ENCODE measurements at regions not wholly inside any gene's neighbourhood (a gene's known extent, or its start where the extent isn't known, plus 50 kb on each side); places are given as distances from the start of the nearest gene placed in this dataset.

DNA sequence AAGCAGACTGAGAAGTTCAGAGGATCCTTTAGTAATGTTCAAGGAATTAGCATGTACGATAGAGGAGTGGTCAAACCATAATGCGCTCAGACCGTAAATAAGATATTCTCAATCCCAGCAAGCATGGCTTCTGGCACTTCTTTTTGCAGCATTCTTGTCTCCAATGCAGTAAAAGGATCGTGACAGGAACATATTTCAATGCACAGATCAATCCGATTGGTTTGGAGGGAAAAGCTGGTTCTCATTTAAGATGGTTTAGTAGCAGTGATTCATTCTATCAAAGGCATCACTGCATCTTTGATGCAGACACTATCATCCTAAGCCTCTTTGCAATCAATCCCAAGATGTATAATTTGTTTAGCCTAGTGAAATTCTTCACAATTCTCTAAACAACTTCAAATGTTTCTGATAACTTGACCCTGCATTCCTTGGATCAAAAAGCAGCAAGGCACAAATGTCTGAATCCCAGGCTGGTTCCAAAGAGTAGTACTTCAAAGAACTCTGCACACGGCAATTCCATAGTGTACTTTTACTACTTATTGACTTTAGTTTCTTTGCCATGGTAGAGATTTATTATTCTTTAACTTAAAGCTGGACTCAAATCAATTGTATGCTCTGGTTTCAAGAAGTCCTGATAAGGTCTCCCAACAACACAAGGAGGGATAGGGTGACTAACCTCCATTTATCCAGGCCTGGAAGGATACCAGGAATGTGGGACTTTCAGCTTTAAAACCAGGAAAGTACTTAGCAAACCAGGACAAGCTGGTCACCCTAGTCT, 96.8 kb upstream of the MDM1 start:
- POLR2A ChIA-PET, result no interaction called here
- H3K9me3 ChIP-seq (ENCODE audit: control insufficient read depth, insufficient read depth, low read depth, low read length), result no peaks in the 10 kb centered on the region
- H3K36me3 ChIP-seq (ENCODE audit: control insufficient read depth in 2 of 2, insufficient read depth in 1 of 2, low read length in 2 of 2), result no peaks in the 10 kb centered on the region
- CTCF ChIA-PET, result no interaction called here
- no peak overlapping the region for H3K27ac ChIP-seq (ENCODE audit: extremely low read depth, low read depth, low read length)
- no peaks in the 10 kb centered on the region for H3K4me1 ChIP-seq (ENCODE audit: control insufficient read depth, insufficient read depth, low read length)
- no peak overlapping the region for H3K4me3 ChIP-seq (ENCODE audit: low read depth, low read length)
- TF ChIP-seq ZBTB21 (tag by site-specific recombination; IDR thresholded peaks at IDR 0.05) (no peak), ZNF660 (tag by site-specific recombination; IDR thresholded peaks at IDR 0.05) (no peak), ZSCAN23 (tag by site-specific recombination; IDR thresholded peaks at IDR 0.05) (no peak), ZNF132 (tag by site-specific recombination; IDR thresholded peaks at IDR 0.05; ENCODE audit: borderline replicate concordance) (no peak), ZBTB20 (tag by site-specific recombination; IDR thresholded peaks at IDR 0.05) (no peak), ZNF37A (tag by site-specific recombination; IDR thresholded peaks at IDR 0.05) (no peak), ZNF830 (tag by site-specific recombination; IDR thresholded peaks at IDR 0.05; ENCODE audit: low read depth) (no peak), ZFHX2 (tag by site-specific recombination; conservative IDR thresholded peaks at IDR 0.05) (no peak), ZNF514 (tag by site-specific recombination; IDR thresholded peaks at IDR 0.05) (no peak), ZNF571 (tag by site-specific recombination; IDR thresholded peaks at IDR 0.05) (no peak), ZNF366 (tag by site-specific recombination; conservative IDR thresholded peaks at IDR 0.05) (no peak)
- TF ChIP-seq, protein P1, sequence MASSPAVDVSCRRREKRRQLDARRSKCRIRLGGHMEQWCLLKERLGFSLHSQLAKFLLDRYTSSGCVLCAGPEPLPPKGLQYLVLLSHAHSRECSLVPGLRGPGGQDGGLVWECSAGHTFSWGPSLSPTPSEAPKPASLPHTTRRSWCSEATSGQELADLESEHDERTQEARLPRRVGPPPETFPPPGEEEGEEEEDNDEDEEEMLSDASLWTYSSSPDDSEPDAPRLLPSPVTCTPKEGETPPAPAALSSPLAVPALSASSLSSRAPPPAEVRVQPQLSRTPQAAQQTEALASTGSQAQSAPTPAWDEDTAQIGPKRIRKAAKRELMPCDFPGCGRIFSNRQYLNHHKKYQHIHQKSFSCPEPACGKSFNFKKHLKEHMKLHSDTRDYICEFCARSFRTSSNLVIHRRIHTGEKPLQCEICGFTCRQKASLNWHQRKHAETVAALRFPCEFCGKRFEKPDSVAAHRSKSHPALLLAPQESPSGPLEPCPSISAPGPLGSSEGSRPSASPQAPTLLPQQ (tag by site-specific recombination; IDR thresholded peaks at IDR 0.05), result no peak
- TF ChIP-seq, protein P2, sequence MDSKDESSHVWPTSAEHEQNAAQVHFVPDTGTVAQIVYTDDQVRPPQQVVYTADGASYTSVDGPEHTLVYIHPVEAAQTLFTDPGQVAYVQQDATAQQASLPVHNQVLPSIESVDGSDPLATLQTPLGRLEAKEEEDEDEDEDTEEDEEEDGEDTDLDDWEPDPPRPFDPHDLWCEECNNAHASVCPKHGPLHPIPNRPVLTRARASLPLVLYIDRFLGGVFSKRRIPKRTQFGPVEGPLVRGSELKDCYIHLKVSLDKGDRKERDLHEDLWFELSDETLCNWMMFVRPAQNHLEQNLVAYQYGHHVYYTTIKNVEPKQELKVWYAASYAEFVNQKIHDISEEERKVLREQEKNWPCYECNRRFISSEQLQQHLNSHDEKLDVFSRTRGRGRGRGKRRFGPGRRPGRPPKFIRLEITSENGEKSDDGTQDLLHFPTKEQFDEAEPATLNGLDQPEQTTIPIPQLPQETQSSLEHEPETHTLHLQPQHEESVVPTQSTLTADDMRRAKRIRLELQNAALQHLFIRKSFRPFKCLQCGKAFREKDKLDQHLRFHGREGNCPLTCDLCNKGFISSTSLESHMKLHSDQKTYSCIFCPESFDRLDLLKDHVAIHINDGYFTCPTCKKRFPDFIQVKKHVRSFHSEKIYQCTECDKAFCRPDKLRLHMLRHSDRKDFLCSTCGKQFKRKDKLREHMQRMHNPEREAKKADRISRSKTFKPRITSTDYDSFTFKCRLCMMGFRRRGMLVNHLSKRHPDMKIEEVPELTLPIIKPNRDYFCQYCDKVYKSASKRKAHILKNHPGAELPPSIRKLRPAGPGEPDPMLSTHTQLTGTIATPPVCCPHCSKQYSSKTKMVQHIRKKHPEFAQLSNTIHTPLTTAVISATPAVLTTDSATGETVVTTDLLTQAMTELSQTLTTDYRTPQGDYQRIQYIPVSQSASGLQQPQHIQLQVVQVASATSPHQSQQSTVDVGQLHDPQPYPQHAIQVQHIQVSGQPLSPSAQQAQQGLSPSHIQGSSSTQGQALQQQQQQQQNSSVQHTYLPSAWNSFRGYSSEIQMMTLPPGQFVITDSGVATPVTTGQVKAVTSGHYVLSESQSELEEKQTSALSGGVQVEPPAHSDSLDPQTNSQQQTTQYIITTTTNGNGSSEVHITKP (tag by site-specific recombination; IDR thresholded peaks at IDR 0.05), result no peak
- TF ChIP-seq, protein P3, sequence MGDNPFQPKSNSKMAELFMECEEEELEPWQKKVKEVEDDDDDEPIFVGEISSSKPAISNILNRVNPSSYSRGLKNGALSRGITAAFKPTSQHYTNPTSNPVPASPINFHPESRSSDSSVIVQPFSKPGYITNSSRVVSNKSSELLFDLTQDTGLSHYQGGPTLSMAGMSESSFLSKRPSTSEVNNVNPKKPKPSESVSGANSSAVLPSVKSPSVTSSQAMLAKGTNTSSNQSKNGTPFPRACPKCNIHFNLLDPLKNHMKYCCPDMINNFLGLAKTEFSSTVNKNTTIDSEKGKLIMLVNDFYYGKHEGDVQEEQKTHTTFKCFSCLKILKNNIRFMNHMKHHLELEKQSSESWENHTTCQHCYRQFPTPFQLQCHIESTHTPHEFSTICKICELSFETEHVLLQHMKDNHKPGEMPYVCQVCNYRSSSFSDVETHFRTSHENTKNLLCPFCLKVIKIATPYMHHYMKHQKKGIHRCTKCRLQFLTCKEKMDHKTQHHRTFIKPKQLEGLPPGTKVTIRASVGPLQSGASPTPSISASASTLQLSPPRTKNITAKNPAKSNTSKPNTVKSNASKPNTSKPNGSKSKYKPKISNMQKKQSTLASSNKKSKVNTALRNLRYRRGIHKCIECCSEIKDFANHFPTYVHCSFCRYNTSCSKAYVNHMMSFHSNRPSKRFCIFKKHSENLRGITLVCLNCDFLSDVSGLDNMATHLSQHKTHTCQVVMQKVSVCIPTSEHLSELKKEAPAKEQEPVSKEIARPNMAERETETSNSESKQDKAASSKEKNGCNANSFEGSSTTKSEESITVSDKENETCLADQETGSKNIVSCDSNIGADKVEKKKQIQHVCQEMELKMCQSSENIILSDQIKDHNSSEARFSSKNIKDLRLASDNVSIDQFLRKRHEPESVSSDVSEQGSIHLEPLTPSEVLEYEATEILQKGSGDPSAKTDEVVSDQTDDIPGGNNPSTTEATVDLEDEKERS (tag by site-specific recombination; IDR thresholded peaks at IDR 0.05), result no peak
- TF ChIP-seq, protein P4, sequence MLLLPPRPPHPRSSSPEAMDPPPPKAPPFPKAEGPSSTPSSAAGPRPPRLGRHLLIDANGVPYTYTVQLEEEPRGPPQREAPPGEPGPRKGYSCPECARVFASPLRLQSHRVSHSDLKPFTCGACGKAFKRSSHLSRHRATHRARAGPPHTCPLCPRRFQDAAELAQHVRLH (tag by site-specific recombination; IDR thresholded peaks at IDR 0.05), result no peak
- TF ChIP-seq, protein P5, sequence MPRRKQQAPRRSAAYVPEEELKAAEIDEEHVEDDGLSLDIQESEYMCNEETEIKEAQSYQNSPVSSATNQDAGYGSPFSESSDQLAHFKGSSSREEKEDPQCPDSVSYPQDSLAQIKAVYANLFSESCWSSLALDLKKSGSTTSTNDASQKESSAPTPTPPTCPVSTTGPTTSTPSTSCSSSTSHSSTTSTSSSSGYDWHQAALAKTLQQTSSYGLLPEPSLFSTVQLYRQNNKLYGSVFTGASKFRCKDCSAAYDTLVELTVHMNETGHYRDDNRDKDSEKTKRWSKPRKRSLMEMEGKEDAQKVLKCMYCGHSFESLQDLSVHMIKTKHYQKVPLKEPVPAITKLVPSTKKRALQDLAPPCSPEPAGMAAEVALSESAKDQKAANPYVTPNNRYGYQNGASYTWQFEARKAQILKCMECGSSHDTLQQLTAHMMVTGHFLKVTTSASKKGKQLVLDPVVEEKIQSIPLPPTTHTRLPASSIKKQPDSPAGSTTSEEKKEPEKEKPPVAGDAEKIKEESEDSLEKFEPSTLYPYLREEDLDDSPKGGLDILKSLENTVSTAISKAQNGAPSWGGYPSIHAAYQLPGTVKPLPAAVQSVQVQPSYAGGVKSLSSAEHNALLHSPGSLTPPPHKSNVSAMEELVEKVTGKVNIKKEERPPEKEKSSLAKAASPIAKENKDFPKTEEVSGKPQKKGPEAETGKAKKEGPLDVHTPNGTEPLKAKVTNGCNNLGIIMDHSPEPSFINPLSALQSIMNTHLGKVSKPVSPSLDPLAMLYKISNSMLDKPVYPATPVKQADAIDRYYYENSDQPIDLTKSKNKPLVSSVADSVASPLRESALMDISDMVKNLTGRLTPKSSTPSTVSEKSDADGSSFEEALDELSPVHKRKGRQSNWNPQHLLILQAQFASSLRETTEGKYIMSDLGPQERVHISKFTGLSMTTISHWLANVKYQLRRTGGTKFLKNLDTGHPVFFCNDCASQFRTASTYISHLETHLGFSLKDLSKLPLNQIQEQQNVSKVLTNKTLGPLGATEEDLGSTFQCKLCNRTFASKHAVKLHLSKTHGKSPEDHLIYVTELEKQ (tag by site-specific recombination; IDR thresholded peaks at IDR 0.05; ENCODE audit: borderline replicate concordance), result no peak
- TF ChIP-seq, protein P6, sequence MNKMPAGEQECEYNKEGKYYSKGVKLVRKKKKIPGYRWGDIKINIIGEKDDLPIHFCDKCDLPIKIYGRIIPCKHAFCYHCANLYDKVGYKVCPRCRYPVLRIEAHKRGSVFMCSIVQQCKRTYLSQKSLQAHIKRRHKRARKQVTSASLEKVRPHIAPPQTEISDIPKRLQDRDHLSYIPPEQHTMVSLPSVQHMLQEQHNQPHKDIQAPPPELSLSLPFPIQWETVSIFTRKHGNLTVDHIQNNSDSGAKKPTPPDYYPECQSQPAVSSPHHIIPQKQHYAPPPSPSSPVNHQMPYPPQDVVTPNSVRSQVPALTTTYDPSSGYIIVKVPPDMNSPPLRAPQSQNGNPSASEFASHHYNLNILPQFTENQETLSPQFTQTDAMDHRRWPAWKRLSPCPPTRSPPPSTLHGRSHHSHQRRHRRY (tag by site-specific recombination; IDR thresholded peaks at IDR 0.05), result no peak
- TF ChIP-seq, protein P7, sequence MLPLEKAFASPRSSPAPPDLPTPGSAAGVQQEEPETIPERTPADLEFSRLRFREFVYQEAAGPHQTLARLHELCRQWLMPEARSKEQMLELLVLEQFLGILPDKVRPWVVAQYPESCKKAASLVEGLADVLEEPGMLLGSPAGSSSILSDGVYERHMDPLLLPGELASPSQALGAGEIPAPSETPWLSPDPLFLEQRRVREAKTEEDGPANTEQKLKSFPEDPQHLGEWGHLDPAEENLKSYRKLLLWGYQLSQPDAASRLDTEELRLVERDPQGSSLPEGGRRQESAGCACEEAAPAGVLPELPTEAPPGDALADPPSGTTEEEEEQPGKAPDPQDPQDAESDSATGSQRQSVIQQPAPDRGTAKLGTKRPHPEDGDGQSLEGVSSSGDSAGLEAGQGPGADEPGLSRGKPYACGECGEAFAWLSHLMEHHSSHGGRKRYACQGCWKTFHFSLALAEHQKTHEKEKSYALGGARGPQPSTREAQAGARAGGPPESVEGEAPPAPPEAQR (tag by site-specific recombination; IDR thresholded peaks at IDR 0.05), result no peak
- TF ChIP-seq, protein P8, sequence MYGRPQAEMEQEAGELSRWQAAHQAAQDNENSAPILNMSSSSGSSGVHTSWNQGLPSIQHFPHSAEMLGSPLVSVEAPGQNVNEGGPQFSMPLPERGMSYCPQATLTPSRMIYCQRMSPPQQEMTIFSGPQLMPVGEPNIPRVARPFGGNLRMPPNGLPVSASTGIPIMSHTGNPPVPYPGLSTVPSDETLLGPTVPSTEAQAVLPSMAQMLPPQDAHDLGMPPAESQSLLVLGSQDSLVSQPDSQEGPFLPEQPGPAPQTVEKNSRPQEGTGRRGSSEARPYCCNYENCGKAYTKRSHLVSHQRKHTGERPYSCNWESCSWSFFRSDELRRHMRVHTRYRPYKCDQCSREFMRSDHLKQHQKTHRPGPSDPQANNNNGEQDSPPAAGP (tag by site-specific recombination; IDR thresholded peaks at IDR 0.05), result no peak

All from HEK293 (cell line).